HG03025 (cell line): ENCODE measurements at regions not wholly inside any gene's neighbourhood (a gene's known extent, or its start where the extent isn't known, plus 50 kb on each side); places are given as distances from the start of the nearest gene placed in this dataset.
"Not testable (repeated sequence)": the region's sequence is repeated elsewhere in the genome, so short reads cannot be mapped to it uniquely, and the experiment has no call there.

Source experiments
- ATAC-seq: cut with Tn5 transposase; IDR thresholded peaks from one replicate; pipeline ENCODE4 v1.9.1; 2021; ENCODE audit warnings: mild to moderate bottlenecking, moderate library complexity; ENCODE audit not compliant: unreplicated experiment, low FRiP score

DNA sequence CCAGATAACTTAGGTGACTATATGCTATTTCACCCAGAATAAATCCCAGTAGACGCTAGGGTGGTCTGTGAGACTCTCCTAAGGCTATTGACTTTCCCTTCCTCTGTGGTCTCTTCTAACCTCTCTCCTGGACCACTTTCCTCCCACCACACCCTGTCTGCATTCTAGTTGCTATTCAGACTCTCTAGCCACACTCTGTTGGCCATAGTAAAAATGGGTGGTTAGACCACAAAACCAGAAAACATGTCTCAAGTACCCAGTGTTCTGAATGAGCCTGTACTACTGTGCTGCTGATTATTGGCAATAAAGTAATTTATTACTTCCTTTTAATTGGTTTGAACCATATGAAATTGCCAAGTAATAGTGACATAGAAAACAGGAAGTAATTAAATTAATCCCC is 240.8 kb downstream of the KIF20B start:
- ATAC-seq: no peak

DNA sequence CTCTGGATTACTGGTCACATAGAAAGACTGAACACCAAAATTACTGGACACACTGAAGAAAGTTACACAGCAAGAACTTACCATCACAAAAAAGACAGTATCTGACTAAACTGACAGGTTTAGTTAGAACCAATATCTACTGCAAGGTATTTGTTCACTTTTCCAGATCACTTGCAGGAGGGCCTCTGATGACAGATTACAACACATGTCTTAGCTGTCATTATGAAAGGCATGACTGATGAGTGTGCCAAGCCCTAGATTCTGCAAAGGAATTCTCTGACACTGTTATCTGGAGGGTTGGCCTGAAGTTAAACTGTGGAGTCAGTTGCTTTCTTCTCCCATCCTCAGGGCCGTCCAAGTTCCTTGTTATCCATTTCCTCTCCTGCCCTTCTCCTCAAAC is 242.7 kb downstream of the KIF20B start:
- ATAC-seq: no peak

DNA sequence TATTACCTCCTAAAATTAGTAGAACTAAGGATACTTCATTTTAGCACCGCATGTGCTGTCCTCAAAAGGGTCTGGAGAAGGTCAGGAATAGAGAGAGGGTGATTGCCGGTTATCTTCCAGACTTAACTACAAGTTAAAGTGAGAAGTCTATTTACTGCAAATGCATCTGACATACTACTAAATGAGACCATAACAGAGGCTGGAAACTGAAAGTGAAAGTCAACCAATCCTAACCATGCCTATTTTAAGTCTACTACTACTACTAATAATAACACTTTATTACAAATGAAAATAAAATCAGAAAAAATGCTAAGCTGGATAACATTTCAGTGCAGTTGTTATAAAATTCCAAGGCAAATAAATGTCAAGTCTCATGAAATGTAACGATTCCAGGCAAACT is 244.7 kb downstream of the KIF20B start:
- no peak for ATAC-seq

DNA sequence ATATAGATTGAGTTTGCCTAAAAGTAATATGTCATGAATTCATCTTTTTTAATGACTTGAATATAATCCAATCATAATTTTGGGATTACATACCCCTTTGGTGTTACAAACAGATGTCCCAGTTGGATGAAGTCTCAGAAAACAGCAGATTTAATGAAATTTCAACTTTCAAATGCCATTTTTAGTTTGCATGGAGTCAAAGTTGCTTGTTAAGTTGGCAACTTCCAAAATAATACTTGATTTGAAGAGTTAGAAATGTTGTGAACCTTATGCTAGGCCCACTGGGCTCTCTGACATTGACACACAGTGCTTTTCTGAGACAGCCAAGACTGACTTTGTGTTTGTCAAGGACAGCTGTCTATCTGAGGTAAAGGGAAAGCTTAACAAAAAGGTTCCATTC is 248.1 kb downstream of the KIF20B start:
- no peak for ATAC-seq

DNA sequence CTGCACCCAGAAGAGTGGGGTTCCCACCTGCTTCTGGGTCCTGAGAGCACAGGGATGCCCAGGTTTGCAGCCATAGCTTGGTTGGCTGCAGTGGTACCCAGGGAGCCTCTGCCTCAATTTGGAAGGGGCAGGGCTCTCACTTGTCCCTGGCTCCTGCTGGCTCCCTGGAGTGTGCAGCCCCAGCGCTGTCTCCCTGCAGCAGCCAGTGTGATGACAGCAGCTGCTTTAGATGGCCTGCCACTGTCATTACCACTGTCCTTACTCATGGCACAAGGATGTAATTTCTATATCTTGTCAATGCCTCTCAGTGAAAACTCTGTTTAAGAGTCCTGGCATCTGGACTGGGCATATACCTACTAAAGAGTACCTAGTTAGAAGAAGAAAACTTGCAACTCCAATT is 250.9 kb downstream of the KIF20B start:
- ATAC-seq: no peak

DNA sequence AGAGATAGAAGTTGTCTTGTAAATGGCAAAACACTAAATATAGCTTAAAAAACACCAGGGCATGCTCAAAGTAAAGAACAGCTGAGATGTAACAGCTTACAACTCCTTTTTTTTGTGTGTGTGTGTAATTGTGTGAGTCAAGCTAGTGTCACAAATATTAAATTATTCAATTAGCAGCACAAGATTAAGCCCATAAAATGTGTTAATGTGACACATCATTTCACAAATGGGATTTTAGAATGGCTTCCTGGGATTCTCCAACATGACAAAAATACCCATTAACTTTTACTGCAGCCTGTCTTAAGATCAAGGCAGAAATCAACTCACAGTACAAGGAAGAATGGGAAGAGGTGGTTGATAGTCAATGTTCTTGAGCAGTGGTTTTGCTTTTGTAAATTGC is 251.4 kb downstream of the KIF20B start:
- ATAC-seq: no peak

DNA sequence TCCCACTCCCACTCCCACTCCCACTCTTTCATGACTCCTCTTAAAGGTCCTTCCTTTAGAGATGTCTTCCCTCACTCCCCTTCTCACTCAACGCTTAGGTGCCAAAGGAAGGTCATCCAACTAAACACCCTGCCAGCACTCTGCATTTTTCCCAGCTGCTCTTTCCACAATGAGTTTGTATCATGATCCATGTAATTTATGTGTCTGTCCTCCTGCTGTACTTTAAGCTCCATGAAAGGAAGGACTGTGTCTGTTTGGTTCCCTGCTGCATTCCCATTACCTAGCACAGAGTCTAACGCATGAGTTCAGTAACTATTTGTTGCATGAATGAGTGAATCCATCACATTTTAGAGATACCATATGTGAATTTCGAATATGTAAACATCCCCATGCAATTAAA is 252.7 kb downstream of the KIF20B start:
- ATAC-seq: no peak

DNA sequence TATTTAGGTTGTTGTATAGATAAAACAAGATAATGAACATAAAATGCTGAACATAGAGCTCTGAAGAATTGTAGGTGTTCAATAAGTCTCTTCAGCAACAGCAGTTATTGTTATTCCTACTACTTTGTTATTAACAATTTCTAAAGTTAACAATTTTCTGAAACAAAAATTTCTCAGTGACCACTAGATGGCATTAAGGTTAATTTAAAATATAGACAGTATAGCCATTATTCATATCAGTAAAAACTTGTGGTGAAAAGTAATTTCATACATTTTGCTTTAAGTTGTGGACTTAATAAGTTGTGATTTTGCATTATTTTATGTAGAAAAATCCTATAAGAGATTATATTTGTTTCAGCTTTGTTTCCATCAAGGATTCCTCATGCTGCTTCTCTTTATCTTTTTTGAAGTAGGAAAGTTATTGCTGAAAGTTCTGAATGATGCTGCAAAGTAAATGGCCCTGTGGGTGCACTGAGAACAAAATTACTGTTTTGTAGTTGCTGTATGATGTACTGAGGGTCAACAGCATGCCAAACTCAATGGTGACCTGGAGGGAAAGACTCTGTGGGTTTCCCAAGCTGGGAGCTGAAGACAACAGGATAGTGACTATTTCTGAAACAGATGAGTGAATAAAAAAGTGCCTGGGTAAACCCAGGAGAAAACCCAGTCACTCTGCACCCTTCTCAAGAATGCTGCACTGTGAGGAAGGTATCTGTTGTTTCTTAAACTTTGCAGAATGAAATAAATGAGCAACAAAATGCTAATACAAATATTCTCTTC is 253.6 kb downstream of the KIF20B start:
- ATAC-seq: no peak

DNA sequence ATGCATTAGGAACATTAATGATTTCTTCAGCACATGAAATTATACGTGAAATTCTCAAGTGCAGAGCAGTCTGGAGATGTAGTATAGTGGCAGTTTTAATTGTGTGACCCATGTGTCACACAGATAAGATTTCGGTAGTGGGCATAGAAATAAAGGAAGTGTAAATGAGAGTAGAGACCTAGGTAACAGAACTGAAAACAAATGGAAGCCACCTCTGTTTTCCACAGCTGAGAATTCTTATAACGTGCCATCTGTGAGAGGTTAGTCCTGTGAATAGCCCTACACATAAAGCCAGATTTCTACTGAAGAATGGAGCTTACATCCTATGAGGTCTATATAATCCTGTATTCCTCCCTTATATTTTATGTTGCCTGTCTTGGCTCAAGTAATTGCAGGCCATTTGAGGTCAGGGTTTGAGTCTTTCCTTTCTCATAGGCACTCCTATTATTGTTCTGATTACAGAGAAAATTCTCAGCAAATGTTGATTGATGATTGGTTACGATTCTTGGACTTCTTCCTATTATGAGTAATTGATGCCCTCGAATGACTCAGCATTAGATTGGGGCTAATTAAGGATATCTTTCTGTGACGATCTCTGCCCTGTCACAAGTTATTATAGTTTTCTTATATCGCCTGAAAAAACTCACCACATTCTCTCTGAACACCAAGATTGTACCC is 258.2 kb downstream of the KIF20B start:
- ATAC-seq: peak; percentile 63

DNA sequence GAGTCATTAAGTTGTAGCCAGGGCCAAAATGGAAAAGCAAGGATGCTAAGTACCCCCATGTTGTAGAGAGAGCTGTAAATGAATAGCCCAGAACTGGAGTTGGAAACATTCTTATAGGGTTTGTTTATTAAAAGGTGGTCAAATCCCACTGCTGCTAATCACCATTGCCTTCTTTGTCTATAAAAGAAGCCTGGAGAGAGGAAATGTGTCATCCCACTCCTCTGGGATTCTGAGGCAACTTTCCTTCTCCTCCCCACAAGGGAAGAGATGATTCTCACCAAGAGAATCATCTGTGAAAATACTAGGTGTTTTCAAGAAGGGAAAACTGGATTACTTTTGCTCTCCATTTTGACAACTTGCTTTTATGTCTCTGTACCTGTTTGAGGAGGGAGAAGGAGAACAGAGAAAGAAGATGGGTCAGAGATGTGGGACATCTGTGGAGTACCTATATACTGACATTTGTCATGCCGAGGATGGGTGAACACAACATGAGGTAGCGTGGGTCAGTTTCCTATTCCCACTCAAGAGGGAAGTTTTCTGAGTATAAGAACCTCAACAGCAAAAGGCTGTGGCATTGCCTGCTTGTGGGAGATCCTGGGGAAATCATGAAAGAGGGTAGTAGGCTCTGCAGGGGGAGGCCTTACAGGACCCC is 262.2 kb downstream of the KIF20B start:
- ATAC-seq: no peak

DNA sequence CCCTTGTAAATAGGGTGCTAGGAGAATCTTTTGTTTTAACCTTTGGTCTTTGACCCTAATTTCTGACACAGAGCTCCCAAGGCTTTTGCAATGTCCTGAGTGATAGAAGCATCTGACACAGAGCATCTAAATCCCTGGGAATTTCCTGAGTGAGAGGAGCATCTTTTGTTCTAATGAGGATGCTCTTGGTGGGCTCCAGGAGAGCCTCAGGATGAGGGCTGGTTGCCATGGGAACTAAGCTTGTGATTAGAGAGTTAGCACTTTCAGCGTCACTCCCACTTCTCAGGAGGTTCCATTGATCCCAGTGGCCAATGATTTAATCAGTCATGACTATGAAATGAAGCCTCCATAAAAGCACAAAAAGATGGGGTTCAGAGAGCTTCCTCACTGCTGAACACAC is 264.8 kb downstream of the KIF20B start:
- no peak for ATAC-seq

DNA sequence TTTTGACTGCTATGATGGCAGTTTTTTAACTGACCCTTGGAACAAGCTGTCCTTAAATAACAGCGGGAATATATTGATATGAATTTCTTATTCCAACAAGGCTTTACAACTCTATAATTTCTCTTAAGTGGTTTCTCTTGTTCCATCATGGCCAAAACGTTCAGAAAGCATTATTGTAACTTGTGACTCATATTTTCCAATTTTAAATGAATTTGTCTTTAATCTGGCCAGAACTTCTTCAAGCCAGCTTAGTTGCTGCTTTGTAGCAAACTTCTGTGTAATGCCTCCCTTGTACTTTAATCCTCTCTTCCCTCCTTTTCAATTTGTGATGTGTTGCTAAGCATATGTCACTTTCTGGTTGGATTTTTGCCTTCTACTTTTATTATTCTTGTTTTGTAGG is 271.9 kb downstream of the KIF20B start:
- ATAC-seq: no peak

DNA sequence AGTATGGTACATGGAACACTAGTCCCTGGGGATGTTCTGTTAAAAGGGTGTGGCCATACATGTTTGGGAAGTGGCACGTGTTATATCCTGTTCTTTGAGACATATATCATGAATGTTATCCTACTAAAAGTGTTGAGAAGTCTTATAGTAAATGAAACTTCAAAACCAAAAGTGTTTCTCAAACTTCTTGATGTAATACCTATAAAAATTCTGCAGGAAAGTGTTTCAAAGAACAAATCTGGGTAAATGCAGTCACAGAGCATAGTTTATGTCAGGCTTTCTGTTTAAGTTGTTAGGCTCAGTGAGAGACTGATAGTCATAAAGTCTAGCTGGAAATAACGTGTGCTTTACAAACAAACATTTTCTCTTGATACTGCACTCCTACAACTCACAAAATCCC is 273.7 kb downstream of the KIF20B start:
- no peak for ATAC-seq

DNA sequence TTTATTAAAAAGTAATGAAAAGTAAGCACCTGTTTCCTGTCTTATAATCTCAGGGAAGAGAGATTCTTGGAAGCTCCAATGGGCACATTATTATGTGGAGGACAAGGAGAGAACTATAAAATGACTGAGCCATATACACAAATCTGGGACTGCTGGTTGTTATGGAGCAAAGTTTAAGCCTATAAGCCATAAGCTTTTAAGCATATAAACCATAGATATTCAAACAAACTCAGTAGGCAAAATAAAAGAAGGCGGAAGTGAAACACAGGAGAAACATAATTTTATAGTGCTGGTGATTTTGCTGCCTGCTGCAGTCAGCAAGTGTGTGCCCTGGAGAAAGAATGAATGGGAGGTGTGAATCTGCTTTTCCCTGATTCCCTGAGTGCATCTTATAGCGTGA is 274.4 kb downstream of the KIF20B start:
- no peak for ATAC-seq

DNA sequence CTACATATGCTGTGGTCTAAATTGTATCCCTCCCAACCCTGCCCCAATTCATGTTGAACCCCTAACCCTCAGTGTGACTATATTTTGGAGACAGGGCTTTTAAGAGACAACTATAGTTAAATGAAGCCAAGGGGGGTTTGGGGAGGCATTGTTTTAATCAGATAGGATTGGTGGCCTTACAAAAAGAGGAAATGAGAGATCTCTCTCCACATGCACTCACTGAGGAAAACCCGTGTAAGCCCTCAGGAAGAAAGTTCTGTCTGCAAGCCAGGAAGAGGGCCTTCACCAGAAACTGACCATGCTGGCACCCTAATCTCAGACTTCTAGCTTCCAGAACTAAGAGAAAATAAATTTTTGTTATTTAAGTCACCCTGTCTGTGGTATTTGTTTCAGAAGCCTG is 276.7 kb downstream of the KIF20B start:
- no peak for ATAC-seq

DNA sequence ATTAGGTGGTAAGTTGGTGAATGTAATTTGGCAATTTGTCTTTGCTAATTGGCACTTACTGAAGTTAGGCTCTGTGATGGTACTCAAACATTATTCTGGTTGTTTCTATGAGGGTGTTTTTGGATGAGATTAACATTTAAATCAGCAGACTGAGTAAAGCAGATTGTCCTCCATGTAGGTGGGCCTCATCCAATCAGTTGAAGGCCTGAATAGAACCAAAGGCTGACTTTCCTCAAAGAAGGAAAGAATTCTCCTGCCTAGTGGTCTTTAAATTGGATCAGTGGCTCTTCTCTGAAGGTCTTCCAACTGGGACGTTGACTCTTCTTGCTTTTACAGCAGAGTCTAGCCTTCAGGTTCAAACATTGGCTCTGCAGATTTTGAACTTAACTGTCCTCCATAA is 278.3 kb downstream of the KIF20B start:
- no peak for ATAC-seq

DNA sequence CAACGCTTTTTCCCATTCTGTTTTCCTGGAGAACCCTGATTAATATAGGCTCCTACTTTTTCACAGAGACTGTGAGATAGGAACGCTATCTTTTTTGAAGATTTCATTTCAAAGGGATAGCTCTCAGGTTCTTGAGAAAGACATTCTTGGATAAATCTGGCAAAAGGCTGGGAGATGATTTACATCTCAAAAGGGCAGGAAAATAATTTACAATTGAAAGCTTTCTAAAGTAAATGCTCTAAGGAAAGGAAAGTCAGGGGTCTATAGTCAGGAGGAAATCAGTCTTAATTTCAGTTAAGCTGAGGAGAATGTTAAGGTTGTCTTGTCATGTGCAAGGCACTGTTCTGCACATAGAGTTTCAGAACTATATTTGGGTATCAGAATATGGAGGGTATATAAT is 278.8 kb downstream of the KIF20B start:
- no peak for ATAC-seq

DNA sequence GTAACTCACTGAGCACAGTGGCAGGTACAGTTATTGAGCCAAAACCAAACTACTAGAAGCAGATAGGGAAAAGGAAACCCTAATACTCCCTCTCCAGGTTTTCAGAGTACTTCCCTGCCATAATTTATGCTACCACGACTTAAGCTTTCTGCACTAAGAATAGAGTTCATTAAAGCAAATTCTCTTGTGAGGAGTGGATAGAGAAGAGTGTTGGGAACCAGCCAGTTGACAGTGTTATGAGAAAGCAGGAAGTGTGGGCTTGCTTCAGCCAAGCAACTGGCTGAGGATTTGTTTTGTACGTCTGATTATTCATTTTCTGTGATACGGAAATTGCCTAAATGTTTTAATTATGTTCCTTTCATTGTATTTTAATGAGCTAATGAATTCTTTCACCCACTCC is 280.5 kb downstream of the KIF20B start:
- ATAC-seq: no peak

DNA sequence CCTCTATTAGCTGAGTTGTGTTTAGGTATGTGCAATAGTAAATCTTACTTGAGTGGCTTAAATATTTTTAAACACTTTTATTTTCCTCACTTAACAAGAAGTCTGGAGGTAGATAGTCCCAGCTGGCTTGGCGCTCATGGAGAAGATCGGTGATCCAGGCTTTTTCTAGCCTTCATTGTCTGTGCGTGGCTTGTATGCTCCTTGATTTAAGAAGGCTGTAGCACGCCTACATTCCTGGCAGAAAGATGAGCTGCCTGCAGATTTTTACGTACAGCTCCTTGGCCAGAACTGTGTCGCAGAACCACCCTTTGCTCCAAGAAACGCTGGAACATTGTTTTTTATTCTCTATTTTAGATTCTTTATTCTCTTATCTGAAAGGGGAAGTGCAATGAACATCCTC is 284.1 kb downstream of the KIF20B start:
- ATAC-seq: no peak

DNA sequence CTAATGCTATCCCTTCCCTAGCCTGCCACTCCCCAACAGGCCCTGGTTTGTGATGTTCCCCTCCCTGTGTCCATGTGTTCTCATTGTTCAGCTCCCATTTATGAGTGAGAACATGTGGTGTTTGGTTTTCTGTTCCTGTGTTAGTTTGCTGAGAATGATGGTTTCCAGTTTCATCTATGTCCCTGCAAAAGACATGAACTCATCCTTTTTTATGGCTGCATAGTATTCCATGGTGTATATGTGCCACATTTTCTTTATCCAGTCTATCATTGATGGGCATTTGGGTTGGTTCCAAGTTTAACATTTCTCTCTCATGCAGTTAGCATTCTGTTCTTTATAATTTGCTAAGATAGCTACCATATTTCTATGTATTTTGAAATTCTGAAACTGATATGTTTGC is 287.0 kb downstream of the KIF20B start:
- ATAC-seq: not testable (repeated sequence)

DNA sequence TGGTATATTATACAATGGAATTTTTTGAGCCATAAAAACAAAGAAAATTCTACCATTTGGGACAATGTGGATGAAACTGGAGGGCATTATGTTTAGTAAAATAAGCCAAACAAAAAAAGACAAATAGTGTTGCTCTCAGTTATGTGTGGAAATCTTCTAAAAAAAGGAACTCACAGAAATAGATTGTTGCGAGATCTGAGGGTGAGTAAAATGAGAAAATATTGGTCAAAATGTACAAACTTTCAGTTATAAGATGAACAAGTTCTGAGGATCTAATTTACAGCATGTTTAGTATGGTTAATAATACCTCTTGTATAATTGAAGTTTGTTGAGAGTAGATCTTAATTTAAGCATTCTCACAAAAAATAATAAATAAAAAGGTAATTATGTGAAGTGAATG is 291.2 kb downstream of the KIF20B start:
- ATAC-seq: no peak

DNA sequence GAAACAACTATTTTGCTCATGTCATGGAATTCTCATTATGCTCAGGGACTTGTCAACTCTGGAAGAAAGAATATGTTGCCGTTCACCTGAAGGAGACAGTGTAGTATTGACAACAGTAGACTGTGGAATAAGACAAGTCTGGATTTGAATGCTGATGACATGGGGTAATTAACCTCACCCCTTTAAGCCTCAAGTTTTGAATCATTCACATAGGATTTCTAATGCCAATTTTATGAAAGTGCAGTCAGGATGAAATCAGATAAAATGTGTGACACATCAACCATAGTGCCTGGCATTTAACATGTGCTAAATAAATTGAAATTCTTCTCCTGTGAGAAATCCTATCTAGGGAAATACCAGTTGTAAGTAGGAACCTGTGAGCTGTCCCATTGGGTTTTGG is 305.8 kb downstream of the KIF20B start:
- ATAC-seq: no peak
